HepG2 (cell line): ENCODE measurements at regions not wholly inside any gene's neighbourhood (a gene's known extent, or its start where the extent isn't known, plus 50 kb on each side); places are given as distances from the start of the nearest gene placed in this dataset.

Source experiments
- ATAC-seq: fragments of 200-7000 bp; cut with Tn5 transposase; 3 replicates; pipeline ENCODE4 v1.9.1; 2020; ENCODE audit warnings: mild to moderate bottlenecking, moderate library complexity
- BruUV-seq: library from RNA; stranded (reverse); fragments of 400-500 nt; replicated peaks from 2 replicates; lab custom pipeline; 2021; lab: Mats Ljungman, UMichigan
- CTCF ChIA-PET: fragments of 300-600 bp; formaldehyde crosslinking; extraction: SDS; loops from one replicate; lab custom pipeline; 2021; ENCODE audit warnings: low total read pairs, inconsistent platforms, low intra/inter-chr PET ratio; lab: Yijun Ruan, JAX
- POLR2A ChIA-PET: fragments of 350-600 bp; sonication (Branson Sonifier 250); formaldehyde crosslinking; loops from one replicate; lab custom pipeline; 2020; ENCODE audit warnings: antibody characterized with exemption, inconsistent platforms; lab: Yijun Ruan, JAX
- DNase-seq: peaks from one replicate; pipeline ENCODE4 v3.0.0-alpha.2; 2015; ENCODE audit warnings: low spot score
- FAIRE-seq: peaks from 3 replicates; lab custom pipeline; 2011; peaks lifted over from hg19 to GRCh38; lab: Jason Lieb, UNC
- H2AFZ ChIP-seq: one replicate; pipeline ENCODE4 v1.6.1; 2011; ENCODE audit warnings: low read length, inconsistent platforms
- H3K27ac ChIP-seq: fragments of 300-600 bp; 3 replicates; pipeline ENCODE4 v1.8.0; 2011; ENCODE audit warnings: mixed run types, mild to moderate bottlenecking, mixed read lengths, low read length, inconsistent platforms; ENCODE audit not compliant: insufficient read depth; ENCODE audit errors: extremely low read length
- H3K27me3 ChIP-seq, 2 experiments: fragments of 200-600 bp in 1 of 2; 2 replicates in 1 of 2; 3 replicates in 1 of 2; pipeline versions ENCODE4 v1.6.0 to v1.8.0; 2011; ENCODE audit warnings: low read length in 2 of 2, mild to moderate bottlenecking in 2 of 2, moderate library complexity in 2 of 2, inconsistent platforms in 1 of 2; ENCODE audit not compliant: insufficient read depth in 2 of 2, control insufficient read depth in 1 of 2
- H3K36me3 ChIP-seq, 2 experiments: fragments of 200-600 bp in 1 of 2; replicated peaks in 1 of 2; 2 replicates in 1 of 2; 3 replicates in 1 of 2; pipeline versions ENCODE4 v1.5.1 to v1.8.0; 2011; ENCODE audit warnings: low read length in 2 of 2, inconsistent platforms in 1 of 2; ENCODE audit not compliant: insufficient read depth in 2 of 2, control insufficient read depth in 1 of 2
- H3K4me1 ChIP-seq: 2 replicates; pipeline ENCODE4 v1.5.1; 2012; ENCODE audit warnings: low read length, inconsistent platforms; ENCODE audit not compliant: insufficient read depth
- H3K4me2 ChIP-seq: 2 replicates; pipeline ENCODE4 v1.6.0; 2011; ENCODE audit warnings: low read depth, low read length, inconsistent platforms
- H3K4me3 ChIP-seq, 3 experiments: fragments of 200-600 bp in 1 of 3; sonication (generic), shearing (Covaris generic) in 1 of 3; replicated peaks in 1 of 3; 2 replicates each; pipeline ENCODE4 v1.5.1; 2011 to 2016; ENCODE audit warnings: low read length in 3 of 3, inconsistent platforms in 2 of 3, low read depth in 2 of 3, mild to moderate bottlenecking in 2 of 3, control low read depth in 1 of 3, mixed read lengths in 1 of 3; ENCODE audit not compliant: insufficient read depth in 1 of 3
- H3K79me2 ChIP-seq: one replicate; pipeline ENCODE4 v1.6.1; 2011; ENCODE audit warnings: low read length, inconsistent platforms; ENCODE audit not compliant: insufficient read depth
- H3K9ac ChIP-seq: 2 replicates; pipeline ENCODE4 v1.6.0; 2011; ENCODE audit warnings: mild to moderate bottlenecking, low read depth, low read length, inconsistent platforms; ENCODE audit not compliant: insufficient read depth
- H3K9me3 ChIP-seq: 2 replicates; pipeline ENCODE4 v1.5.1; 2012; ENCODE audit warnings: mild to moderate bottlenecking, low read length
- H4K20me1 ChIP-seq: 2 replicates; pipeline ENCODE4 v1.6.0; 2011; ENCODE audit warnings: inconsistent platforms, mild to moderate bottlenecking, low read length, moderate library complexity; ENCODE audit not compliant: insufficient read depth
- HNRNPLL ChIP-seq: fragments of 200-400 bp; formaldehyde crosslinking; IDR thresholded peaks from 2 replicates; pipeline ENCODE4 v1.6.1; 2017; ENCODE audit warnings: mild to moderate bottlenecking, low read depth, low read length; ENCODE audit not compliant: poor library complexity, severe bottlenecking
- ISL2 ChIP-seq: sonication (generic); formaldehyde crosslinking; IDR thresholded peaks from 2 replicates; pipeline ENCODE4 v1.5.0; 2020; ENCODE audit warnings: missing genetic modification reagents
- JDP2 ChIP-seq: sonication (generic); formaldehyde crosslinking; IDR thresholded peaks from 2 replicates; pipeline ENCODE4 v1.8.1; 2022; ENCODE audit warnings: missing genetic modification reagents, borderline replicate concordance
- KLF16 ChIP-seq, 2 experiments: sonication (generic) in 1 of 2; formaldehyde crosslinking in 1 of 2; IDR thresholded peaks; 2 replicates each; pipeline versions ENCODE4 v1.6.1 to v1.8.0; 2016 to 2023; ENCODE audit warnings: missing genetic modification reagents in 2 of 2, missing compliant biosample characterization in 1 of 2
- MYC ChIP-seq: sonication (generic); formaldehyde crosslinking; IDR thresholded peaks from 2 replicates; pipeline ENCODE4 v1.9.0; 2021; ENCODE audit warnings: missing genetic modification reagents, borderline replicate concordance
- NAIF1 ChIP-seq: sonication (generic); formaldehyde crosslinking; IDR thresholded peaks from 2 replicates; pipeline ENCODE4 v1.5.0; 2020; ENCODE audit warnings: mild to moderate bottlenecking, missing genetic modification reagents, borderline replicate concordance
- PHF21A ChIP-seq: sonication (generic); formaldehyde crosslinking; IDR thresholded peaks from 2 replicates; pipeline ENCODE4 v1.5.0; 2020; ENCODE audit warnings: mild to moderate bottlenecking, missing genetic modification reagents
- PLRG1 ChIP-seq: fragments of 450-650 bp; conservative IDR thresholded peaks from 2 replicates; pipeline ENCODE4 v1.6.1; 2016
- ZBTB10 ChIP-seq: sonication (generic); formaldehyde crosslinking; IDR thresholded peaks from 2 replicates; pipeline ENCODE4 v1.4.0; 2020; ENCODE audit warnings: missing genetic modification reagents, borderline replicate concordance
- ZNF639 ChIP-seq: conservative IDR thresholded peaks from 2 replicates; pipeline ENCODE4 v1.6.1; 2018; ENCODE audit warnings: missing genetic modification reagents
- WGBS: methylation state at CpG from one replicate; pipeline ENCODE4 v1.1.6; 2017; ENCODE audit warnings: low lambda C conversion rate; 5-methylcytosine and 5-hydroxymethylcytosine counted together
- in situ Hi-C: cut with HindIII; loops from 2 replicates; pipeline ENCODE4 v1.10.0; 2017; ENCODE audit warnings: low pct_unique_long_range_greater_than_20kb; ENCODE audit not compliant: extremely low pct_ligation_motif_present
- intact Hi-C: fragments of 100-400 bp; cut with micrococcal nuclease; formaldehyde crosslinking; loops from one replicate; pipeline ENCODE4 v1.10.0; 2022; ENCODE audit not compliant: unreplicated experiment
- TF ChIP-seq, protein P1 (sequence below): sonication (generic); formaldehyde crosslinking; IDR thresholded peaks from 2 replicates; pipeline ENCODE4 v1.8.0; 2022; ENCODE audit warnings: mild to moderate bottlenecking, missing genetic modification reagents, borderline replicate concordance
- TF ChIP-seq, protein P2 (sequence below): IDR thresholded peaks from 2 replicates; pipeline ENCODE4 v1.6.1; 2016; ENCODE audit warnings: low read depth

GRCh38 chrX:578531-578930 lies 52.1 kb upstream of the SHOX start (continued):
- TF ChIP-seq ZBTB10: no peak
- no peak for TF ChIP-seq NAIF1 (CRISPR knock-in tag)
- TF ChIP-seq PHF21A (CRISPR knock-in tag): no peak
- no peak for TF ChIP-seq ZNF639 (CRISPR knock-in tag)
- TF ChIP-seq, protein P1, sequence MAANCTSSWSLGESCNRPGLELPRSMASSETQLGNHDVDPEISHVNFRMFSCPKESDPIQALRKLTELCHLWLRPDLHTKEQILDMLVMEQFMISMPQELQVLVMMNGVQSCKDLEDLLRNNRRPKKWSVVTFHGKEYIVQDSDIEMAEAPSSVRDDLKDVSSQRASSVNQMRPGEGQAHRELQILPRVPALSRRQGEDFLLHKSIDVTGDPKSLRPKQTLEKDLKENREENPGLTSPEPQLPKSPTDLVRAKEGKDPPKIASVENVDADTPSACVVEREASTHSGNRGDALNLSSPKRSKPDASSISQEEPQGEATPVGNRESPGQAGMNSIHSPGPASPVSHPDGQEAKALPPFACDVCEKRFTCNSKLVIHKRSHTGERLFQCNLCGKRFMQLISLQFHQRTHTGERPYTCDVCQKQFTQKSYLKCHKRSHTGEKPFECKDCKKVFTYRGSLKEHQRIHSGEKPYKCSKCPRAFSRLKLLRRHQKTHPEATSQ (CRISPR knock-in tag): no peak
- no peak for TF ChIP-seq PLRG1

- FAIRE-seq: no peak
- Histone ChIP-seq H3K4me3 (no peak overlapping the region), H3K27me3 (no peaks in the 10 kb centered on the region), H3K9ac (no peak overlapping the region), H3K27ac (no peak overlapping the region), H3K79me2 (no peaks in the 10 kb centered on the region), H3K36me3 (no peaks in the 10 kb centered on the region), H4K20me1 (no peaks in the 10 kb centered on the region), H3K4me2 (no peak overlapping the region), H3K9me3 (no peaks in the 10 kb centered on the region), H2AFZ (no peak overlapping the region), H3K4me1 (no peaks in the 10 kb centered on the region)
- in situ Hi-C loops: no loop called here
- BruUV-seq: no TSS peak
- CTCF ChIA-PET: no interaction called here
- POLR2A ChIA-PET: no interaction called here
- no peak for ATAC-seq
- WGBS: 8% methylated on average over 7 of the region's 7 CpGs
- DNase-seq: no peak
- no peak for TF ChIP-seq KLF16 (CRISPR knock-in tag; IDR thresholded peaks at IDR 0.05)
- TF ChIP-seq MYC (CRISPR knock-in tag): no peak
- TF ChIP-seq, protein P2, sequence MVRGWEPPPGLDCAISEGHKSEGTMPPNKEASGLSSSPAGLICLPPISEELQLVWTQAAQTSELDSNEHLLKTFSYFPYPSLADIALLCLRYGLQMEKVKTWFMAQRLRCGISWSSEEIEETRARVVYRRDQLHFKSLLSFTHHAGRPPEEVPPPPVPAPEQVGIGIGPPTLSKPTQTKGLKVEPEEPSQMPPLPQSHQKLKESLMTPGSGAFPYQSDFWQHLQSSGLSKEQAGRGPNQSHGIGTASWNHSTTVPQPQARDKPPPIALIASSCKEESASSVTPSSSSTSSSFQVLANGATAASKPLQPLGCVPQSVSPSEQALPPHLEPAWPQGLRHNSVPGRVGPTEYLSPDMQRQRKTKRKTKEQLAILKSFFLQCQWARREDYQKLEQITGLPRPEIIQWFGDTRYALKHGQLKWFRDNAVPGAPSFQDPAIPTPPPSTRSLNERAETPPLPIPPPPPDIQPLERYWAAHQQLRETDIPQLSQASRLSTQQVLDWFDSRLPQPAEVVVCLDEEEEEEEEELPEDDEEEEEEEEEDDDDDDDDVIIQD (CRISPR knock-in tag): no peak
- no peak for TF ChIP-seq JDP2 (CRISPR knock-in tag)
- TF ChIP-seq ISL2 (CRISPR knock-in tag): no peak
- TF ChIP-seq HNRNPLL: no peak
- intact Hi-C loops: no loop called here
Observed at GRCh38 chrX:580030-580429, 50.6 kb upstream of the SHOX start.
